ENCODE measurements at regions not wholly inside any gene's neighbourhood (a gene's known extent, or its start where the extent isn't known, plus 50 kb on each side); places are given as distances from the start of the nearest gene placed in this dataset.
"Not testable (repeated sequence)": the region's sequence is repeated elsewhere in the genome, so short reads cannot be mapped to it uniquely, and the experiment has no call there.

- Histone ChIP-seq H3K36me3 (no peaks in the 10 kb centered on the region), H3K27ac (replicated peaks) (no peak overlapping the region), H3K9me3 (replicated peaks) (no peaks in the 10 kb centered on the region), H3K27me3 (ENCODE audit: low read depth) (peaks cover 69% of the 10 kb centered on the region), H3K4me3 (no peak overlapping the region), H3K4me1 (no peaks in the 10 kb centered on the region)
- no peak for TF ChIP-seq CTCF (IDR thresholded peaks at IDR 0.05; ENCODE audit: borderline replicate concordance)
- DNase-seq: no peak
- intact Hi-C loops (cut with micrococcal nuclease): no loop called here
Measured at GRCh38 chr14:105971593-105972500, 445.5 kb downstream of the TMEM121 start.

- H3K4me1 ChIP-seq: no peaks in the 10 kb centered on the region
- TF ChIP-seq CTCF (IDR thresholded peaks at IDR 0.05; ENCODE audit: borderline replicate concordance): no peak
- no peaks in the 10 kb centered on the region for H3K9me3 ChIP-seq (replicated peaks)
- H3K36me3 ChIP-seq: no peaks in the 10 kb centered on the region
- intact Hi-C loops (cut with micrococcal nuclease): no loop called here
- no peak overlapping the region for H3K4me3 ChIP-seq
- peaks cover 44% of the 10 kb centered on the region for H3K27me3 ChIP-seq (ENCODE audit: low read depth)
- H3K27ac ChIP-seq (replicated peaks): no peak overlapping the region
- DNase-seq: no peak
Measured at GRCh38 chr14:105974902-105975301, 448.5 kb downstream of the TMEM121 start.

- Histone ChIP-seq H3K9me3 (replicated peaks) (no peaks in the 10 kb centered on the region), H3K4me3 (no peak overlapping the region), H3K36me3 (no peaks in the 10 kb centered on the region), H3K27me3 (ENCODE audit: low read depth) (peaks cover 44% of the 10 kb centered on the region), H3K27ac (replicated peaks) (no peak overlapping the region), H3K4me1 (no peaks in the 10 kb centered on the region)
- TF ChIP-seq CTCF (IDR thresholded peaks at IDR 0.05; ENCODE audit: borderline replicate concordance): no peak
- intact Hi-C loops (cut with micrococcal nuclease): no loop called here
- DNase-seq: no peak
Measured at GRCh38 chr14:105978618-105979295, 452.4 kb downstream of the TMEM121 start.

- H3K9me3 ChIP-seq (replicated peaks): no peaks in the 10 kb centered on the region
- TF ChIP-seq CTCF (IDR thresholded peaks at IDR 0.05; ENCODE audit: borderline replicate concordance): no peak
- no peak overlapping the region for H3K4me3 ChIP-seq
- no peak overlapping the region for H3K27ac ChIP-seq (replicated peaks)
- no peaks in the 10 kb centered on the region for H3K4me1 ChIP-seq
- no peak for DNase-seq
- H3K36me3 ChIP-seq: no peaks in the 10 kb centered on the region
- intact Hi-C loops (cut with micrococcal nuclease): no loop called here
- peaks cover 37% of the 10 kb centered on the region for H3K27me3 ChIP-seq (ENCODE audit: low read depth)
Measured at GRCh38 chr14:105979446-105979845, 453.1 kb downstream of the TMEM121 start.

- no peaks in the 10 kb centered on the region for H3K4me1 ChIP-seq
- no peak for TF ChIP-seq CTCF (IDR thresholded peaks at IDR 0.05; ENCODE audit: borderline replicate concordance)
- peaks cover 29% of the 10 kb centered on the region for H3K27me3 ChIP-seq (ENCODE audit: low read depth)
- intact Hi-C loops (cut with micrococcal nuclease): no loop called here
- no peak for DNase-seq
- H3K36me3 ChIP-seq: no peaks in the 10 kb centered on the region
- H3K27ac ChIP-seq (replicated peaks): no peak overlapping the region
- no peaks in the 10 kb centered on the region for H3K9me3 ChIP-seq (replicated peaks)
- H3K4me3 ChIP-seq: no peak overlapping the region
Measured at GRCh38 chr14:105980224-105980623, 453.8 kb downstream of the TMEM121 start.

GRCh38 chr14:105981517-105982302 lies 455.3 kb downstream of the TMEM121 start:
- DNase-seq; H3K27ac ChIP-seq (replicated peaks); H3K9me3 ChIP-seq (replicated peaks); intact Hi-C loops (cut with micrococcal nuclease); H3K4me3 ChIP-seq; H3K36me3 ChIP-seq; H3K4me1 ChIP-seq: not testable (repeated sequence)
- peaks cover 26% of the 10 kb centered on the region for H3K27me3 ChIP-seq (ENCODE audit: low read depth)
